ENCODE measurements at regions not wholly inside any gene's neighbourhood (a gene's known extent, or its start where the extent isn't known, plus 50 kb on each side); places are given as distances from the start of the nearest gene placed in this dataset.

DNA sequence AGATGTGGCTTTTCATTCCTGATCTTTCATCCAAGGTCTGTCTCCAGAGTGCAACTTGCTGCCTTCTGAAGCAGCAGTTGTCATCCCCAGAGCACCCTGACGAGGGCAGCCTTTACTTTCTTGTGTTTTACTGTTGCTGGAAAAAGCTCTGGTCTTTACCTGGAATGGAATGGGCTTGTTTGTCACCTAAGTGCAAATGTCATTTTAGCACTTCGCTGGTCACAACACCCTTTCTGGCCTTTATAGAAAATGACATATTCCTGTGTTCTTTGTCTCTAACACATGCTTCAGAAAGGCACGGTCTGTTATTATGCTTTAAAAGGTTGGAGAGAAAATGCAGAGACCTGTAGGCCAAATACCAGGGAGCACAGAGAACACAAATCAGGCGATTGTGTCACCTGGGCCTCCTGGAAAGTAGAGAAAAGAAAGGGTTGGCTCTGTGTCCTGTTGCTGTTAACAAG is 332.7 kb upstream of the IGFBP7 start:
- peak in 5 of 6 experiments; percentile 22 to 57 (median 48) for TF ChIP-seq CTCF (IDR thresholded peaks at IDR 0.05)
- TF ChIP-seq POLR2AphosphoS5 (IDR thresholded peaks at IDR 0.05), result no peak
- TF ChIP-seq POLR2A (IDR thresholded peaks at IDR 0.05), result no peak
- TF ChIP-seq EP300 (IDR thresholded peaks at IDR 0.05), result no peak
